HG02885 (cell line): ENCODE measurements at regions not wholly inside any gene's neighbourhood (a gene's known extent, or its start where the extent isn't known, plus 50 kb on each side); places are given as distances from the start of the nearest gene placed in this dataset.
A peak's percentile ranks its signal among the peaks of the same experiment; 100 is the strongest.

Experiments
- ATAC-seq: cut with Tn5 transposase; IDR thresholded peaks from one replicate; pipeline ENCODE4 v1.9.1; 2021; ENCODE audit warnings: mild to moderate bottlenecking; ENCODE audit not compliant: unreplicated experiment, poor library complexity

GRCh38 chr11:82676483-82677094, 57.1 kb downstream of the FAM181B start:
- peak; percentile 68 for ATAC-seq

GRCh38 chr11:82675838-82676237, 57.8 kb downstream of the FAM181B start:
- ATAC-seq: no peak

GRCh38 chr11:82673631-82674030, 60.0 kb downstream of the FAM181B start:
- ATAC-seq: no peak

GRCh38 chr11:82671451-82671850, 62.2 kb downstream of the FAM181B start:
- no peak for ATAC-seq

GRCh38 chr11:82663535-82663934, 70.1 kb downstream of the FAM181B start:
- ATAC-seq: no peak

- no peak for ATAC-seq
Measured at GRCh38 chr11:82653752-82654151, 79.9 kb downstream of the FAM181B start.

- no peak for ATAC-seq
Measured at GRCh38 chr11:82639251-82639650, 94.4 kb downstream of the FAM181B start.

GRCh38 chr11:82636615-82637014, 97.0 kb downstream of the FAM181B start:
- ATAC-seq: no peak

GRCh38 chr11:82634091-82634490, 99.6 kb downstream of the FAM181B start:
- no peak for ATAC-seq

- peak; percentile 88 for ATAC-seq
Measured at GRCh38 chr11:82631722-82632630, 101.7 kb downstream of the FAM181B start.

- no peak for ATAC-seq
Measured at GRCh38 chr11:82610671-82611070, 123.0 kb downstream of the FAM181B start.

GRCh38 chr11:82606738-82607137, 126.9 kb downstream of the FAM181B start:
- no peak for ATAC-seq

- ATAC-seq: no peak
Measured at GRCh38 chr11:82601711-82602110, 132.0 kb downstream of the FAM181B start.

GRCh38 chr11:82599836-82600235, 133.8 kb downstream of the FAM181B start:
- no peak for ATAC-seq

- ATAC-seq: no peak
Measured at GRCh38 chr11:82586581-82586980, 147.1 kb downstream of the FAM181B start.

GRCh38 chr11:82577246-82577645, 156.4 kb downstream of the FAM181B start:
- no peak for ATAC-seq

GRCh38 chr11:82560836-82561235, 172.8 kb downstream of the FAM181B start:
- no peak for ATAC-seq

- ATAC-seq: no peak
Measured at GRCh38 chr11:82559609-82560008, 174.1 kb downstream of the FAM181B start.

- ATAC-seq: peak; percentile 91
Measured at GRCh38 chr11:82557274-82557673, 176.4 kb downstream of the FAM181B start.

- no peak for ATAC-seq
Measured at GRCh38 chr11:82556210-82556609, 177.5 kb downstream of the FAM181B start.

- no peak for ATAC-seq
Measured at GRCh38 chr11:82546661-82547557, 186.8 kb downstream of the FAM181B start.
